Lung (tissue), 11 donors: ENCODE measurements at regions not wholly inside any gene's neighbourhood (a gene's known extent, or its start where the extent isn't known, plus 50 kb on each side); places are given as distances from the start of the nearest gene placed in this dataset.

Experiments used
- ATAC-seq: fragments of 200-7000 bp; cut with Tn5 transposase; one replicate; pipeline ENCODE4 v1.9.1; 2020; ENCODE audit warnings: moderate number of reproducible peaks; ENCODE audit not compliant: insufficient read depth, low FRiP score
- DNase-seq, 3 donors: peaks; one replicate each; pipeline ENCODE4 v3.0.0-alpha.2; 2013 to 2017
- H3K27ac ChIP-seq, 2 donors: one replicate each; pipeline ENCODE4 v1.5.1; 2013; ENCODE audit warnings: mild to moderate bottlenecking in 2 of 2, moderate library complexity in 2 of 2, control low read depth in 1 of 2, inconsistent platforms in 1 of 2, low read depth in 1 of 2, low read length in 1 of 2
- H3K27me3 ChIP-seq, 3 donors: one replicate each; pipeline ENCODE4 v1.5.1; 2013; ENCODE audit warnings: low read length in 2 of 3; ENCODE audit not compliant: control insufficient read depth in 3 of 3, insufficient read depth in 3 of 3
- H3K36me3 ChIP-seq, 4 donors: one replicate each; pipeline ENCODE4 v1.5.1; 2013; ENCODE audit warnings: low read length in 4 of 4, mild to moderate bottlenecking in 1 of 4, moderate library complexity in 1 of 4; ENCODE audit not compliant: control insufficient read depth in 4 of 4, insufficient read depth in 4 of 4
- H3K4me1 ChIP-seq, 5 donors: one replicate each; pipeline ENCODE4 v1.5.1; 2013; ENCODE audit warnings: low read length in 5 of 5, mild to moderate bottlenecking in 2 of 5, moderate library complexity in 1 of 5; ENCODE audit not compliant: control insufficient read depth in 5 of 5, insufficient read depth in 5 of 5
- H3K4me3 ChIP-seq: one replicate; pipeline ENCODE4 v1.5.1; 2013; ENCODE audit warnings: mild to moderate bottlenecking, control low read depth, moderate library complexity
- H3K9ac ChIP-seq, 2 donors: one replicate each; pipeline ENCODE4 v1.5.1; 2013; ENCODE audit warnings: low read length in 2 of 2, control low read depth in 1 of 2; ENCODE audit not compliant: insufficient read depth in 1 of 2
- H3K9me3 ChIP-seq, 4 donors: one replicate each; pipeline ENCODE4 v1.5.1; 2013; ENCODE audit warnings: low read length in 3 of 4, mild to moderate bottlenecking in 1 of 4, moderate library complexity in 1 of 4; ENCODE audit not compliant: control insufficient read depth in 4 of 4, insufficient read depth in 3 of 4
- CTCF ChIP-seq: IDR thresholded peaks from 2 replicates; pipeline ENCODE4 v1.5.1; 2012; ENCODE audit warnings: mild to moderate bottlenecking; ENCODE audit errors: control extremely low read depth, extremely low read depth
- WGBS, 2 donors: extraction: QIAGEN DNeasy Blood & Tissue Kit; methylation state at CpG; one replicate each; pipeline ENCODE4 v1.1.7; 2013; 5-methylcytosine and 5-hydroxymethylcytosine counted together
- donor health status: control.
- donor health status: control.
- donor health status: Bipolar disorder and iron deficiency.
- donor health status: healthy.
- donor health status: DM: yes; HTN: yes; CAD: no.

GRCh38 chr1:5730272-5731109 lies 261.7 kb downstream of the NPHP4 start:
- H3K4me1 ChIP-seq: peaks cover 0 to 6% (median 0%) of the 10 kb centered on the region in 5 donors
- no peak overlapping the region for H3K27ac ChIP-seq
- no peak overlapping the region for H3K9ac ChIP-seq
- WGBS, 2 donors: 86 to 89% methylated on average over 16 of the region's 16 CpGs
- ATAC-seq (no peak), DNase-seq (no peak)
- H3K36me3 ChIP-seq: no peaks in the 10 kb centered on the region
- H3K4me3 ChIP-seq: no peak overlapping the region
- peaks cover 0 to 2% (median 0%) of the 10 kb centered on the region in 3 donors for H3K27me3 ChIP-seq
- no peak for TF ChIP-seq CTCF
- H3K9me3 ChIP-seq: no peaks in the 10 kb centered on the region

DNA sequence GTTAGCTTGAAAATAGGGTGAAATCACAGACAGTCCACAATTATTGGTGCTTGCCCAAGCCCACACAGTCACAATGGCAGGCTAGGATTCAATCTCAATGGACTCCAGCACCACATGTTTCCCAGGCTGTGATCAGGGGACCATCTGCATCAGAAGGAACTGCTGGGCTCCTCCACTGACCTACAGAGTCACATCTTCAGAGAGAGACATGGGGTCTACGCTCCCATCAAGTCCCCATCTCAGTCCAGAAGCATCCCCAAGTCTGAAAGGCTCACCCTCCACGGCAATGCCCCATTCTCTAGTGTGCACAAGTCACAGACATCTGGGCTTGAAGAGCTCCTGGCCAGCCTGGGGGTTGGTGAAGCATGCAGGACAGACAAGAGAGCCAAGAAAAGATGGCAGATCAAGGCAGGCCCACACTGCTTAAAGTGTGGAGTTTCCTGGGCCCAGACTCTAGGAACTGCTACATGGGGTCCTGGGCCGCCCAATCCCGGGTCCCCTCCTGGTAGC lies 262.5 kb downstream of the NPHP4 start:
- H3K9me3 ChIP-seq: no peaks in the 10 kb centered on the region
- no peak for TF ChIP-seq CTCF
- peaks cover 0 to 8% (median 0%) of the 10 kb centered on the region in 5 donors for H3K4me1 ChIP-seq
- DNase-seq: no peak
- H3K36me3 ChIP-seq: no peaks in the 10 kb centered on the region
- ATAC-seq: no peak
- H3K27ac ChIP-seq: no peak overlapping the region
- H3K27me3 ChIP-seq: peaks cover 0 to 2% (median 0%) of the 10 kb centered on the region in 3 donors
- WGBS, 2 donors: 89 to 90% methylated on average over 4 of the region's 4 CpGs
- no peak overlapping the region for H3K4me3 ChIP-seq
- no peak overlapping the region for H3K9ac ChIP-seq

DNA sequence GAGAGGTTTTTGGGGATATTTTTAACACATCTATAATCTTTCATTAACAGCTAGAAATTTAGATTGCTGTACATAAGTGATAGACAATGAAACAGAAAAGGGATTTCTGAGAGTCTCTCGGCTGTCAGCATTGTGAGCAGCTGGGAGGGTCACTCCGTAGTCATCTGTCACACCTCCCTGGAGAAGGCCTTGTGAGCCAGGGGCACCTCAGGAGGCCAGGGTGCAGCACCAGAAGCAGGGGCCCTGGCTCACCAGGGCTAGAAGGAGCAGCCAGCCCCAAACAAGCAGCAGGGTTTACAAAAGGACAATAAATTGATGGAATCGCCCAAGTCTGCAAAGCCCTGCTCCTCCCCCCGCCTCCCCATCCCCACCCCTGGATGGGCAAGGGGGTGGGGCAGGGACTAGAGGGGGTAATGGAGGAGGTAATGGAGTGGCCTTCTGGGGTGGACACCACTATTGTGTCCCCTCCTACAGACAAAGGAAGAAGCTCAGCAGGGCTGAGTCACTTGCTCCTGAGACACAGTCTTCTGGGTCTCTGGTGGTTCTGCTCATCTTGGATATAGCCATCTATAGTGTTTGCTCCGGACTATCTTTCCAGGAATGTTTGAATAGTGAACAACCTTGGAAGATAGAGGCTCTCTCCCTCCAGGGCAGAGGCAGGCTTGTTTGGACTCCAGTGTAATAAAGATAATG lies 263.4 kb downstream of the NPHP4 start:
- ATAC-seq (no peak), DNase-seq (no peak)
- no peaks in the 10 kb centered on the region for H3K36me3 ChIP-seq
- H3K27me3 ChIP-seq: peaks cover 0 to 2% (median 0%) of the 10 kb centered on the region in 3 donors
- WGBS, 2 donors: 69 to 89% methylated on average over 5 of the region's 5 CpGs
- H3K9ac ChIP-seq: no peak overlapping the region
- no peaks in the 10 kb centered on the region for H3K9me3 ChIP-seq
- H3K27ac ChIP-seq: no peak overlapping the region
- TF ChIP-seq CTCF: no peak
- no peak overlapping the region for H3K4me3 ChIP-seq
- H3K4me1 ChIP-seq: peaks cover 0 to 8% (median 0%) of the 10 kb centered on the region in 5 donors
